Loucy (cell line): ENCODE measurements at regions not wholly inside any gene's neighbourhood (a gene's known extent, or its start where the extent isn't known, plus 50 kb on each side); places are given as distances from the start of the nearest gene placed in this dataset.

Experiments
- H2AFZ ChIP-seq: fragments of 200-600 bp; sonication (generic); 2 replicates; pipeline ENCODE4 v1.6.0; 2016; ENCODE audit warnings: antibody characterized with exemption, mild to moderate bottlenecking, low read length, moderate library complexity
- H3F3A ChIP-seq: fragments of 200-600 bp; 2 replicates; pipeline ENCODE4 v1.6.0; 2016; ENCODE audit warnings: antibody characterized with exemption, low read depth, mild to moderate bottlenecking
- H3K27me3 ChIP-seq: fragments of 200-600 bp; sonication (generic); 2 replicates; pipeline ENCODE4 v1.6.1; 2014; ENCODE audit warnings: low read length, mild to moderate bottlenecking; ENCODE audit not compliant: insufficient read depth, poor library complexity, severe bottlenecking
- H3K36me3 ChIP-seq: fragments of 200-600 bp; sonication (generic); 2 replicates; pipeline ENCODE4 v1.6.1; 2016; ENCODE audit warnings: low read length; ENCODE audit not compliant: insufficient read depth
- H3K4me1 ChIP-seq: fragments of 200-600 bp; sonication (generic); 2 replicates; pipeline ENCODE4 v1.5.1; 2014; ENCODE audit warnings: low read length, mild to moderate bottlenecking; ENCODE audit not compliant: insufficient read depth, poor library complexity, severe bottlenecking
- H3K4me2 ChIP-seq: fragments of 200-600 bp; sonication (generic); 2 replicates; pipeline ENCODE4 v1.6.0; 2014; ENCODE audit warnings: antibody characterized with exemption, low read length, low read depth, mild to moderate bottlenecking; ENCODE audit not compliant: poor library complexity, severe bottlenecking
- H3K4me3 ChIP-seq: fragments of 200-600 bp; sonication (generic); 2 replicates; pipeline ENCODE4 v1.5.1; 2014; ENCODE audit warnings: low read length, mild to moderate bottlenecking, mixed read lengths; ENCODE audit not compliant: poor library complexity, severe bottlenecking
- H3K79me2 ChIP-seq: fragments of 200-600 bp; sonication (generic); 2 replicates; pipeline ENCODE4 v1.6.1; 2014; ENCODE audit warnings: low read length; ENCODE audit not compliant: insufficient read depth
- H3K9ac ChIP-seq: fragments of 200-600 bp; sonication (generic); 2 replicates; pipeline ENCODE4 v1.6.0; 2014; ENCODE audit warnings: mild to moderate bottlenecking, low read depth, low read length, moderate library complexity; ENCODE audit not compliant: poor library complexity, severe bottlenecking
- H3K9me2 ChIP-seq: fragments of 200-600 bp; sonication (generic); replicated peaks from 2 replicates; pipeline ENCODE4 v1.6.1; 2016; ENCODE audit warnings: low read depth, low read length, mixed read lengths
- H3K9me3 ChIP-seq: fragments of 200-600 bp; sonication (generic); 2 replicates; pipeline ENCODE4 v1.6.1; 2014; ENCODE audit warnings: mild to moderate bottlenecking, antibody characterized with exemption, low read length, low read depth; ENCODE audit not compliant: insufficient read depth
- H4K20me1 ChIP-seq: fragments of 200-600 bp; sonication (generic); 2 replicates; pipeline ENCODE4 v1.6.0; 2014; ENCODE audit warnings: antibody characterized with exemption, low read length, mild to moderate bottlenecking; ENCODE audit not compliant: insufficient read depth, poor library complexity, severe bottlenecking
- CTCF ChIP-seq: fragments of 200-600 bp; sonication (generic); conservative IDR thresholded peaks from 2 replicates; pipeline ENCODE4 v1.5.1; 2014; ENCODE audit warnings: mild to moderate bottlenecking, antibody characterized with exemption, low read length
- EZH2phosphoT487 ChIP-seq: fragments of 200-600 bp; IDR thresholded peaks from 2 replicates; pipeline ENCODE4 v1.6.1; 2018; ENCODE audit warnings: antibody characterized with exemption, mild to moderate bottlenecking, moderate library complexity, borderline replicate concordance

GRCh38 chr13:50760751-50761150 is 82.7 kb downstream of the DLEU7 start:
- Histone ChIP-seq H3F3A (no peaks in the 10 kb centered on the region), H3K9me2 (no peaks in the 10 kb centered on the region), H3K4me1 (peaks cover 11% of the 10 kb centered on the region), H3K79me2 (no peaks in the 10 kb centered on the region), H3K9ac (no peak overlapping the region), H3K27me3 (no peaks in the 10 kb centered on the region), H3K36me3 (0 out of 2 replicates have a peak, but pooled peaks cover 4% of the 10 kb centered on the region), H2AFZ (no peak overlapping the region), H3K4me3 (no peak overlapping the region), H3K4me2 (no peak overlapping the region), H3K9me3 (no peaks in the 10 kb centered on the region), H4K20me1 (no peaks in the 10 kb centered on the region)
- no peak for TF ChIP-seq CTCF
- no peak for TF ChIP-seq EZH2phosphoT487

GRCh38 chr13:50761406-50761805 is 82.1 kb downstream of the DLEU7 start:
- TF ChIP-seq CTCF = no peak
- TF ChIP-seq EZH2phosphoT487 = no peak
- H3K36me3 ChIP-seq = 0 out of 2 replicates have a peak, but pooled peaks cover 4% of the 10 kb centered on the region
- no peak overlapping the region for H3K4me3 ChIP-seq
- H3K27me3 ChIP-seq = no peaks in the 10 kb centered on the region
- H3K9ac ChIP-seq = no peak overlapping the region
- H3K4me1 ChIP-seq = peaks cover 4% of the 10 kb centered on the region
- H3K9me2 ChIP-seq = no peaks in the 10 kb centered on the region
- H3K9me3 ChIP-seq = no peaks in the 10 kb centered on the region
- no peaks in the 10 kb centered on the region for H3F3A ChIP-seq
- no peaks in the 10 kb centered on the region for H3K79me2 ChIP-seq
- no peak overlapping the region for H3K4me2 ChIP-seq
- no peak overlapping the region for H2AFZ ChIP-seq
- no peaks in the 10 kb centered on the region for H4K20me1 ChIP-seq

- H3F3A ChIP-seq = no peaks in the 10 kb centered on the region
- no peaks in the 10 kb centered on the region for H3K79me2 ChIP-seq
- H3K4me2 ChIP-seq = no peak overlapping the region
- H2AFZ ChIP-seq = no peak overlapping the region
- H3K27me3 ChIP-seq = no peaks in the 10 kb centered on the region
- no peaks in the 10 kb centered on the region for H3K4me1 ChIP-seq
- no peak overlapping the region for H3K9ac ChIP-seq
- TF ChIP-seq CTCF (no peak), EZH2phosphoT487 (no peak)
- H3K4me3 ChIP-seq = no peak overlapping the region
- 0 out of 2 replicates have a peak, but pooled peaks cover 4% of the 10 kb centered on the region for H3K36me3 ChIP-seq
- H3K9me3 ChIP-seq = no peaks in the 10 kb centered on the region
- H4K20me1 ChIP-seq = no peaks in the 10 kb centered on the region
- H3K9me2 ChIP-seq = no peaks in the 10 kb centered on the region
Measured at GRCh38 chr13:50762969-50763567, 80.4 kb downstream of the DLEU7 start.
